ENCODE measurements at regions not wholly inside any gene's neighbourhood (a gene's known extent, or its start where the extent isn't known, plus 50 kb on each side); places are given as distances from the start of the nearest gene placed in this dataset.
A peak's percentile ranks its signal among the peaks of the same experiment; 100 is the strongest.

- TF ChIP-seq ZNF8 (CRISPR knock-in tag; IDR thresholded peaks at IDR 0.05) (no peak), PATZ1 (CRISPR knock-in tag; IDR thresholded peaks at IDR 0.05; ENCODE audit: borderline replicate concordance) (no peak), GLIS3 (CRISPR knock-in tag; IDR thresholded peaks at IDR 0.05) (no peak), RARB (CRISPR knock-in tag; IDR thresholded peaks at IDR 0.05) (no peak), SNAI2 (CRISPR knock-in tag; IDR thresholded peaks at IDR 0.05) (no peak), POU6F1 (CRISPR knock-in tag; IDR thresholded peaks at IDR 0.05; ENCODE audit: borderline replicate concordance, low read depth) (no peak), ZNF70 (CRISPR knock-in tag; IDR thresholded peaks at IDR 0.05) (no peak), ZFP3 (CRISPR knock-in tag; IDR thresholded peaks at IDR 0.05) (no peak), ESRRG (CRISPR knock-in tag; IDR thresholded peaks at IDR 0.05) (no peak), ISL1 (CRISPR knock-in tag; IDR thresholded peaks at IDR 0.05) (no peak), TSHZ2 (CRISPR knock-in tag; IDR thresholded peaks at IDR 0.05) (no peak), PPARA (CRISPR knock-in tag; IDR thresholded peaks at IDR 0.05; ENCODE audit: borderline replicate concordance) (no peak), CSRNP3 (CRISPR knock-in tag; IDR thresholded peaks at IDR 0.05) (no peak)
- peak; percentile 37; the same call in 1 of the 3 replicates for ATAC-seq
Observed at GRCh38 chr3:177487635-177488186, 290.4 kb upstream of the TBL1XR1 start.

GRCh38 chr3:177488740-177489139 is 291.5 kb upstream of the TBL1XR1 start:
- no peak for ATAC-seq
- TF ChIP-seq OSR1 (CRISPR knock-in tag; IDR thresholded peaks at IDR 0.05) (no peak), ZNF8 (CRISPR knock-in tag; IDR thresholded peaks at IDR 0.05) (no peak), BACH2 (CRISPR knock-in tag; IDR thresholded peaks at IDR 0.05; ENCODE audit: borderline replicate concordance) (no peak), CSDC2 (CRISPR knock-in tag; IDR thresholded peaks at IDR 0.05) (no peak), CSRNP3 (CRISPR knock-in tag; IDR thresholded peaks at IDR 0.05) (no peak), CREB5 (CRISPR knock-in tag; IDR thresholded peaks at IDR 0.05; ENCODE audit: low read depth) (no peak), ZNF70 (CRISPR knock-in tag; IDR thresholded peaks at IDR 0.05) (no peak), ARNTL (CRISPR knock-in tag; IDR thresholded peaks at IDR 0.05; ENCODE audit: borderline replicate concordance, low read depth) (no peak), TSHZ2 (CRISPR knock-in tag; IDR thresholded peaks at IDR 0.05) (no peak), ESRRG (CRISPR knock-in tag; IDR thresholded peaks at IDR 0.05) (no peak), SNAI2 (CRISPR knock-in tag; IDR thresholded peaks at IDR 0.05) (no peak), GLIS3 (CRISPR knock-in tag; IDR thresholded peaks at IDR 0.05) (no peak), PATZ1 (CRISPR knock-in tag; IDR thresholded peaks at IDR 0.05; ENCODE audit: borderline replicate concordance) (no peak), ZFP30 (CRISPR knock-in tag; IDR thresholded peaks at IDR 0.05) (no peak), ZC3H10 (CRISPR knock-in tag; IDR thresholded peaks at IDR 0.05) (no peak), ISL1 (CRISPR knock-in tag; IDR thresholded peaks at IDR 0.05) (no peak), TOX (CRISPR knock-in tag; IDR thresholded peaks at IDR 0.05; ENCODE audit: borderline replicate concordance) (no peak)

Measured in SK-N-SH treated with all-trans-retinoic acid at 6 μM for 48 hours (cell line).